ENCODE measurements at regions not wholly inside any gene's neighbourhood (a gene's known extent, or its start where the extent isn't known, plus 50 kb on each side); places are given as distances from the start of the nearest gene placed in this dataset.

GRCh38 chr12:75754698-75755097 lies 243.3 kb upstream of the KRR1 start:
- TF ChIP-seq CTCF (conservative IDR thresholded peaks at IDR 0.05 in 1 of 2, IDR thresholded peaks at IDR 0.05 in 1 of 2; ENCODE audit: low read depth in 1 of 2, low read length in 2 of 2) (no peak), EZH2 (IDR thresholded peaks at IDR 0.05; ENCODE audit: low read length, missing control alignments) (no peak)
